Hepatocyte (in vitro differentiated cells): ENCODE measurements at regions not wholly inside any gene's neighbourhood (a gene's known extent, or its start where the extent isn't known, plus 50 kb on each side); places are given as distances from the start of the nearest gene placed in this dataset.

Experiments
- DNase-seq: peaks from one replicate; pipeline ENCODE4 v3.0.0-alpha.2; 2016; ENCODE audit warnings: low spot score
- H2AFZ ChIP-seq: fragments of 200-600 bp; sonication (generic); 2 replicates; pipeline ENCODE4 v1.6.0; 2016; ENCODE audit warnings: antibody characterized with exemption, mild to moderate bottlenecking
- H3K27ac ChIP-seq: fragments of 200-600 bp; sonication (generic); 2 replicates; pipeline ENCODE4 v1.5.1; 2016; ENCODE audit warnings: mild to moderate bottlenecking
- H3K27me3 ChIP-seq: fragments of 200-600 bp; sonication (generic); 2 replicates; pipeline ENCODE4 v1.6.1; 2016
- H3K36me3 ChIP-seq: fragments of 200-600 bp; sonication (generic); replicated peaks from 2 replicates; pipeline ENCODE4 v1.5.1; 2016; ENCODE audit warnings: low read depth; ENCODE audit not compliant: insufficient read depth
- H3K4me1 ChIP-seq: fragments of 200-600 bp; sonication (generic); 2 replicates; pipeline ENCODE4 v1.5.1; 2016; ENCODE audit warnings: mild to moderate bottlenecking, moderate library complexity; ENCODE audit not compliant: insufficient read depth
- H3K4me2 ChIP-seq: fragments of 200-600 bp; sonication (generic); 2 replicates; pipeline ENCODE4 v1.6.0; 2016
- H3K4me3 ChIP-seq: fragments of 200-600 bp; sonication (generic); 2 replicates; pipeline ENCODE4 v1.5.1; 2016; ENCODE audit warnings: mild to moderate bottlenecking
- H3K79me2 ChIP-seq: fragments of 200-600 bp; sonication (generic); 2 replicates; pipeline ENCODE4 v1.6.0; 2017; ENCODE audit warnings: mild to moderate bottlenecking
- H3K9me2 ChIP-seq: fragments of 200-600 bp; sonication (generic); replicated peaks from 2 replicates; pipeline ENCODE4 v1.6.0; 2017; ENCODE audit warnings: mild to moderate bottlenecking; ENCODE audit not compliant: insufficient read depth
- H3K9me3 ChIP-seq: fragments of 200-600 bp; sonication (generic); 2 replicates; pipeline ENCODE4 v1.5.1; 2016; ENCODE audit warnings: low read depth, mild to moderate bottlenecking
- H4K20me1 ChIP-seq: fragments of 200-600 bp; sonication (generic); 2 replicates; pipeline ENCODE4 v1.6.0; 2016; ENCODE audit warnings: mild to moderate bottlenecking; ENCODE audit not compliant: insufficient read depth, poor library complexity, severe bottlenecking
- CTCF ChIP-seq: fragments of 200-600 bp; sonication (generic); IDR thresholded peaks from 2 replicates; pipeline ENCODE4 v1.5.1; 2016; ENCODE audit warnings: antibody characterized with exemption, mild to moderate bottlenecking; ENCODE audit not compliant: poor library complexity
- EZH2 ChIP-seq: fragments of 200-600 bp; sonication (generic); IDR thresholded peaks from 2 replicates; pipeline ENCODE4 v1.6.1; 2016; ENCODE audit warnings: antibody characterized with exemption, mild to moderate bottlenecking, borderline replicate concordance
- EZH2phosphoT487 ChIP-seq: fragments of 200-600 bp; sonication (generic); IDR thresholded peaks from one replicate; pipeline ENCODE4 v1.6.1; 2018; ENCODE audit warnings: antibody characterized with exemption, mild to moderate bottlenecking, low read depth, moderate library complexity; ENCODE audit not compliant: unreplicated experiment, severe bottlenecking
- WGBS: methylation state at CpG from one replicate; pipeline ENCODE4 v1.1.6; 2016; ENCODE audit warnings: low lambda C conversion rate; ENCODE audit errors: missing lambda C conversion rate; 5-methylcytosine and 5-hydroxymethylcytosine counted together

- Histone ChIP-seq H3K36me3 (no peaks in the 10 kb centered on the region), H3K27ac (no peak overlapping the region), H3K79me2 (no peaks in the 10 kb centered on the region), H3K27me3 (no peaks in the 10 kb centered on the region), H3K4me3 (no peak overlapping the region), H4K20me1 (no peaks in the 10 kb centered on the region), H2AFZ (no peak overlapping the region), H3K9me2 (no peaks in the 10 kb centered on the region), H3K9me3 (no peaks in the 10 kb centered on the region), H3K4me2 (no peak overlapping the region), H3K4me1 (peaks cover 9% of the 10 kb centered on the region)
- DNase-seq: no peak
- TF ChIP-seq EZH2phosphoT487: no peak
- TF ChIP-seq EZH2: no peak
- no peak for TF ChIP-seq CTCF
Measured at GRCh38 chr10:6319119-6319518, 116.4 kb downstream of the PFKFB3 start.

GRCh38 chr10:6320320-6321010 is 117.7 kb downstream of the PFKFB3 start:
- no peak overlapping the region for H3K27ac ChIP-seq
- DNase-seq: no peak
- no peak overlapping the region for H3K4me2 ChIP-seq
- no peaks in the 10 kb centered on the region for H3K79me2 ChIP-seq
- H3K36me3 ChIP-seq: no peaks in the 10 kb centered on the region
- H4K20me1 ChIP-seq: no peaks in the 10 kb centered on the region
- H3K27me3 ChIP-seq: no peaks in the 10 kb centered on the region
- TF ChIP-seq EZH2phosphoT487 (no peak), EZH2 (no peak), CTCF (no peak)
- H3K9me2 ChIP-seq: no peaks in the 10 kb centered on the region
- H3K4me3 ChIP-seq: no peak overlapping the region
- H3K4me1 ChIP-seq: no peaks in the 10 kb centered on the region
- H2AFZ ChIP-seq: no peak overlapping the region
- 98% methylated on average over 6 of the region's 6 CpGs for WGBS
- H3K9me3 ChIP-seq: no peaks in the 10 kb centered on the region

- no peaks in the 10 kb centered on the region for H3K4me1 ChIP-seq
- H3K4me3 ChIP-seq: no peak overlapping the region
- H3K79me2 ChIP-seq: no peaks in the 10 kb centered on the region
- TF ChIP-seq EZH2phosphoT487 (no peak), EZH2 (no peak), CTCF (no peak)
- WGBS: 84% methylated on average over 9 of the region's 9 CpGs
- no peaks in the 10 kb centered on the region for H3K27me3 ChIP-seq
- no peak overlapping the region for H3K27ac ChIP-seq
- H3K9me3 ChIP-seq: no peaks in the 10 kb centered on the region
- H4K20me1 ChIP-seq: no peaks in the 10 kb centered on the region
- no peak overlapping the region for H2AFZ ChIP-seq
- no peaks in the 10 kb centered on the region for H3K9me2 ChIP-seq
- H3K36me3 ChIP-seq: no peaks in the 10 kb centered on the region
- no peak overlapping the region for H3K4me2 ChIP-seq
- no peak for DNase-seq
Measured at GRCh38 chr10:6321880-6322279, 119.1 kb downstream of the PFKFB3 start.

- TF ChIP-seq EZH2phosphoT487 (no peak), EZH2 (no peak), CTCF (no peak)
- Histone ChIP-seq H2AFZ (no peak overlapping the region), H3K4me1 (no peaks in the 10 kb centered on the region), H3K9me2 (no peaks in the 10 kb centered on the region), H3K9me3 (no peaks in the 10 kb centered on the region), H3K79me2 (no peaks in the 10 kb centered on the region), H3K4me3 (no peak overlapping the region), H3K4me2 (no peak overlapping the region), H3K27ac (no peak overlapping the region), H3K27me3 (no peaks in the 10 kb centered on the region), H4K20me1 (no peaks in the 10 kb centered on the region), H3K36me3 (no peaks in the 10 kb centered on the region)
- WGBS: 92% methylated on average over 3 of the region's 3 CpGs
- no peak for DNase-seq
Measured at GRCh38 chr10:6322805-6323204, 120.1 kb downstream of the PFKFB3 start.
